Left lung (tissue), 4 donors: ENCODE measurements at regions not wholly inside any gene's neighbourhood (a gene's known extent, or its start where the extent isn't known, plus 50 kb on each side); places are given as distances from the start of the nearest gene placed in this dataset.

ENCODE experiments used
- ATAC-seq: fragments of 200-7000 bp; cut with Tn5 transposase; one replicate; pipeline ENCODE4 v1.9.1; 2020; ENCODE audit warnings: moderate library complexity
- DNase-seq, 4 donors: peaks; one replicate each; pipeline ENCODE4 v3.0.0-alpha.2; 2013 to 2020
- H3K27ac ChIP-seq, 2 donors: fragments of 200-600 bp; sonication (generic) in 1 of 2; one replicate each; pipeline versions ENCODE4 v1.5.0 to v1.8.0; 2020 to 2021
- H3K27me3 ChIP-seq, 2 donors: fragments of 200-600 bp; sonication (generic) in 1 of 2; one replicate each; pipeline versions ENCODE4 v1.5.0 to v1.8.0; 2020 to 2021
- H3K36me3 ChIP-seq, 2 donors: fragments of 200-600 bp; sonication (generic) in 1 of 2; one replicate each; pipeline versions ENCODE4 v1.5.0 to v1.8.0; 2020 to 2021
- H3K4me1 ChIP-seq, 2 donors: fragments of 200-600 bp; one replicate each; pipeline ENCODE4 v1.8.0; 2021
- H3K4me3 ChIP-seq, 2 donors: fragments of 200-600 bp; sonication (generic) in 1 of 2; one replicate each; pipeline versions ENCODE4 v1.5.0 to v1.8.0; 2020 to 2021; ENCODE audit warnings: mild to moderate bottlenecking in 1 of 2
- H3K9me3 ChIP-seq, 2 donors: fragments of 200-600 bp; sonication (generic) in 1 of 2; one replicate each; pipeline versions ENCODE4 v1.5.0 to v1.8.0; 2020 to 2021
- intact Hi-C, 2 donors: fragments of 100-400 bp; cut with DNase I; formaldehyde crosslinking; loops; one replicate each; pipeline versions ENCODE4 v1.11.2 to v1.14.2; 2022
- TF ChIP-seq, protein P1 (sequence below), 2 donors: fragments of 200-600 bp; sonication (generic) in 1 of 2; IDR thresholded peaks; one replicate each; pipeline versions ENCODE4 v1.5.0 to v1.8.0; 2021; ENCODE audit warnings: antibody characterized with exemption in 2 of 2
- donor health status: DM: no; HTN: yes; CAD: no.
- donor health status: DM: no; HTN: no; CAD: no.

DNA sequence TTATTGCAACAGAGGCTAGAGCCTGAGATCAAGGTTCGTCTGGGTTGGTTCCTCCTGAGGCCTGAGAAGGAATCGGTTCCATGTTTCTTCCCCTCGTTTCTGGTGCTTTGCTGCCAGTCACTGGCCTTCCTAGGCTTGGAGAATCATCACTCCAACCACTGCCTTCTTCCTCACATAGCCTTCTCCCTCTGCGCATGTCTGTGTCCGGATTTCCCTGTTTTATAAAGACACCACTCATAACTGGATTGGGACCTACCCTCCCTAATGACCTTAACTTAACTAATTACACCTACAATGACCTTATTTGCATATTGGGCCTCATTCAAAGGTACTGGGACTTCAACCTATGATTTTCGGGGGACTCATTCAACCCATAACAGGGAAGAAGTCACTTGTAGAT, 119.8 kb upstream of the CCDC68 start:
- H3K9me3 ChIP-seq: no peaks in the 10 kb centered on the region
- no peaks in the 10 kb centered on the region for H3K36me3 ChIP-seq
- H3K27ac ChIP-seq: no peak overlapping the region
- H3K27me3 ChIP-seq: no peaks in the 10 kb centered on the region
- TF ChIP-seq, protein P1, sequence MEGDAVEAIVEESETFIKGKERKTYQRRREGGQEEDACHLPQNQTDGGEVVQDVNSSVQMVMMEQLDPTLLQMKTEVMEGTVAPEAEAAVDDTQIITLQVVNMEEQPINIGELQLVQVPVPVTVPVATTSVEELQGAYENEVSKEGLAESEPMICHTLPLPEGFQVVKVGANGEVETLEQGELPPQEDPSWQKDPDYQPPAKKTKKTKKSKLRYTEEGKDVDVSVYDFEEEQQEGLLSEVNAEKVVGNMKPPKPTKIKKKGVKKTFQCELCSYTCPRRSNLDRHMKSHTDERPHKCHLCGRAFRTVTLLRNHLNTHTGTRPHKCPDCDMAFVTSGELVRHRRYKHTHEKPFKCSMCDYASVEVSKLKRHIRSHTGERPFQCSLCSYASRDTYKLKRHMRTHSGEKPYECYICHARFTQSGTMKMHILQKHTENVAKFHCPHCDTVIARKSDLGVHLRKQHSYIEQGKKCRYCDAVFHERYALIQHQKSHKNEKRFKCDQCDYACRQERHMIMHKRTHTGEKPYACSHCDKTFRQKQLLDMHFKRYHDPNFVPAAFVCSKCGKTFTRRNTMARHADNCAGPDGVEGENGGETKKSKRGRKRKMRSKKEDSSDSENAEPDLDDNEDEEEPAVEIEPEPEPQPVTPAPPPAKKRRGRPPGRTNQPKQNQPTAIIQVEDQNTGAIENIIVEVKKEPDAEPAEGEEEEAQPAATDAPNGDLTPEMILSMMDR (IDR thresholded peaks at IDR 0.05): no peak
- DNase-seq (no peak), ATAC-seq (no peak)
- intact Hi-C loops: no loop called here
- no peak overlapping the region for H3K4me3 ChIP-seq
- peaks cover 0 to 4% of the 10 kb centered on the region in 2 donors for H3K4me1 ChIP-seq

DNA sequence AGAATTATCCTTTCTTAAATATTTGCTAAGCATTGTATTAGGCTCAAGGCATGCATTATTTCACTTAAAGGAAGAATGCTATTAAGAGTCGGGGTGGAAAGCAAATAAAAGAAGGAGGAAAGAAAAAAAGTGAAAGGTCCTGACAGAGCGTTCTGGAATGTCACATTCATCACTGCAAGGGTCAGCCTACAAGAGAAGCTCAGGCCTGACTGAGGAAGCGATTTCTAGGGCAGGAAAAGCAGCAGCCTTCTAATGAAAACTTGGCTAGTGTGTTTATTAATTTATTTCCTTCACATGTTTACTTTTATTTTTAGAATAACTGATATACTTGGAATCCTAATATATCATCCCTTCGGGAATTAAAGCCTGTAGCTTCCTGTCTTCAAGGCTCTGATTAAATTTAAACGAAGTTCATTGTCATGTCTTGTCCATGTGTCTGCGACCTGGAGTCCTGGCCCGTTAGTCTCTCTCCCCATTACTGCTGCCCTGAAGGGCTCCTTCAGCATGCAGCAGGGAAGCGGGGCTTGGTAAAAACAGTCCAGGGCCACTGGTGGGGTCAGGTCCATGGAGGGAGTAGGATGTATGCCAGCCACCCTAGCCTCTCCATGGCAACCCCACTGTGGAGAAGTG, 119.2 kb upstream of the CCDC68 start:
- intact Hi-C loops: no loop called here
- DNase-seq: no peak
- Histone ChIP-seq H3K4me3 (no peak overlapping the region), H3K9me3 (no peaks in the 10 kb centered on the region), H3K4me1 (peaks cover 0 to 4% of the 10 kb centered on the region in 2 donors), H3K27ac (no peak overlapping the region), H3K36me3 (no peaks in the 10 kb centered on the region), H3K27me3 (no peaks in the 10 kb centered on the region)
- no peak for ATAC-seq
- TF ChIP-seq, protein P1 (IDR thresholded peaks at IDR 0.05): no peak

- Histone ChIP-seq H3K27me3 (no peaks in the 10 kb centered on the region), H3K9me3 (no peaks in the 10 kb centered on the region), H3K4me1 (peaks cover 0 to 4% of the 10 kb centered on the region in 2 donors), H3K4me3 (no peak overlapping the region), H3K27ac (no peak overlapping the region), H3K36me3 (no peaks in the 10 kb centered on the region)
- intact Hi-C loops: no loop called here
- TF ChIP-seq, protein P1 (IDR thresholded peaks at IDR 0.05): no peak
- DNase-seq (no peak), ATAC-seq (no peak)
Observed at GRCh38 chr18:55076643-55077218, 117.5 kb upstream of the CCDC68 start.

DNA sequence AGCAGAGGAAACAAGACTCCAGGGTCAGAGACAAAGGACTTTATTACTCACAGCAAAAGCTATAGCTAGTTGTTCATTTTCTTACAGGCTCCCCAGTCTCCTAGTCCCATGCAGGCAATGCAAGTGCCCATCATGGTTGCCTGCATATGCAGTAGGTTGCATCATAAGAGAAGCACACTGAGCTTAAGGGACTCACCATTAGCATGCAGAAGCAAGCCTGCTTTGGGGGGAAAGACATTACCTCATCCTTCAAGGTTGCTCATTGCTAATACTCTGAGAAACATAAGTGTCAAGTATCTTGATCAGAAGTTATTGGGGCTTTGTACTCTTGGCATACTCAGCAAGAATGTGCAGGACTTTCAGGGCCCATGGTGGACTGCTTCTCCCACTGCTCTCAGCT, 114.6 kb upstream of the CCDC68 start:
- no peaks in the 10 kb centered on the region for H3K27me3 ChIP-seq

DNA sequence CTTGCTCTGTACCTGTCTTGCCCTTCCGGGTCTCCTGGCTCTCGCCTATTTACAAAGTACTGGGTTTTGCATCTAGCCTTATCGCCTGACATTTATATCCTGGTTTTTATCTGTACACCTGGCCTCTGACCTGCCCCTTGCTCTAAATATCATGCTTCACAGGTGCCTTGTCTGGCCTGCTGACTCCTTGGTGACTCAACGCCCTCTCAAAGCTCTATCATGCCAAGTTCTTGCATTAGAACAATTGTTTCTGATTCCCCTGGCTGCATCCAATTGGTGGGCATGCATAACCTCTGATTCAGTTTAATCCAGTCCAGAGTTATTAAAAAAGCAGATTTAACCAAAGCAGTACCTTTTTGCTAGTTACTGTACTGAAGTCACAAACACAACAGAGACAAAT, 113.9 kb upstream of the CCDC68 start:
- intact Hi-C loops: no loop called here
- Histone ChIP-seq H3K4me1 (no peaks in the 10 kb centered on the region), H3K9me3 (no peaks in the 10 kb centered on the region), H3K27ac (no peak overlapping the region), H3K4me3 (no peak overlapping the region), H3K36me3 (no peaks in the 10 kb centered on the region), H3K27me3 (no peaks in the 10 kb centered on the region)
- TF ChIP-seq, protein P1 (IDR thresholded peaks at IDR 0.05): no peak
- DNase-seq: no peak
- no peak for ATAC-seq

More for the DNA sequence above, 114.6 kb upstream of the CCDC68 start:
- intact Hi-C loops: no loop called here
- Histone ChIP-seq H3K4me1 (no peaks in the 10 kb centered on the region), H3K27ac (no peak overlapping the region), H3K36me3 (no peaks in the 10 kb centered on the region), H3K4me3 (no peak overlapping the region), H3K9me3 (no peaks in the 10 kb centered on the region)
- ATAC-seq (no peak), DNase-seq (no peak)
- TF ChIP-seq, protein P1 (IDR thresholded peaks at IDR 0.05): no peak
